ENCODE measurements at regions not wholly inside any gene's neighbourhood (a gene's known extent, or its start where the extent isn't known, plus 50 kb on each side); places are given as distances from the start of the nearest gene placed in this dataset.

DNA sequence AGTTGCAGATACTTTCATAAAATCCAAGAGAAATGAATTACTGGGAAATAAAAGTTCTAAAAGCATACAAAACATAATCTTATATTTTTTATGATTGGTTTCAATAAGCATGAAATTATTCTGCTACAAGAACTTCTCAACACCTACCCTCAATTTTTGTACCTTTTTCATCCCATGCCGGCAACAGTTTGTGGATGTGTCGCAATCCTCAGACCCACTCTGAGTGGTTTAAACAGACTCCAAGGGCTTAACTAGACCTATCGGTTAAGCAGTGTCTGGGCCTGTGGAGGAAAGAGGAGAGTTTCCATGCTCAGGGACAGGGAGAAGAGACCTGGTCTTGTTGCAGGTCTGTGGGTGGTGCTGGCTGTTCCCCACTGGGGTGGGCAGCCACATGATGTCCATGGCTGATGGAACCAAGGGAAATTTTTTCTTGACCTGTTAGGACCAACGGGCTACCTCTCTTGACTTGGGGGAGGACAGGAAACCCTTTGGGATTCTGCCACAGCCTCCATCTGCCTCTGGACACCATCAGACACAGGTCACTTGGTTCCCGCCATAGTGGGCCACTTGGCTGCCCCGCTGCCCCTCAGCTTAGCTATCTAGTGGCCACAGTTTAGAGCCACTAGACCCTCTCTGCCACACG lies 81.1 kb upstream of the CLDN14 start:
- Histone ChIP-seq H3K27ac (ENCODE audit: low read depth in 2 of 2, low read length in 1 of 2) (no peak overlapping the region), H3K4me3 (ENCODE audit: low read depth in 2 of 2, low read length in 1 of 2) (no peak overlapping the region), H4K20me1 (ENCODE audit: insufficient read depth) (no peaks in the 10 kb centered on the region), H3K9me2 (no peaks in the 10 kb centered on the region), H3K4me2 (no peak overlapping the region), H3K79me2 (ENCODE audit: insufficient read depth) (no peaks in the 10 kb centered on the region), H3K9me3 (no peaks in the 10 kb centered on the region), H3K9ac (no peak overlapping the region), H3K36me3 (replicated peaks in 1 of 2; ENCODE audit: control insufficient read depth in 1 of 2, insufficient read depth in 2 of 2, low read length in 1 of 2) (no peaks in the 10 kb centered on the region), H3F3A (replicated peaks; ENCODE audit: insufficient read depth) (no peaks in the 10 kb centered on the region), H3K27me3 (ENCODE audit: insufficient read depth) (peaks cover 60% of the 10 kb centered on the region), H2AFZ (ENCODE audit: low read depth) (no peak overlapping the region), H3K4me1 (ENCODE audit: control insufficient read depth in 1 of 2, insufficient read depth in 2 of 2, low read depth in 1 of 2, low read length in 1 of 2) (no peaks in the 10 kb centered on the region; a peak in 1 of 4 replicates)
- no peak for TF ChIP-seq EP300 (IDR thresholded peaks at IDR 0.05; ENCODE audit: borderline replicate concordance in 1 of 2, low read depth in 1 of 2, low read length in 1 of 2)
- no peak for TF ChIP-seq CHD2 (IDR thresholded peaks at IDR 0.05; ENCODE audit: low read length, partially characterized antibody)
- no peak for TF ChIP-seq GABPA (IDR thresholded peaks at IDR 0.05; ENCODE audit: low read depth)
- no peak for TF ChIP-seq MEF2A (IDR thresholded peaks at IDR 0.05; ENCODE audit: borderline replicate concordance, low read depth)
- TF ChIP-seq, protein P1, sequence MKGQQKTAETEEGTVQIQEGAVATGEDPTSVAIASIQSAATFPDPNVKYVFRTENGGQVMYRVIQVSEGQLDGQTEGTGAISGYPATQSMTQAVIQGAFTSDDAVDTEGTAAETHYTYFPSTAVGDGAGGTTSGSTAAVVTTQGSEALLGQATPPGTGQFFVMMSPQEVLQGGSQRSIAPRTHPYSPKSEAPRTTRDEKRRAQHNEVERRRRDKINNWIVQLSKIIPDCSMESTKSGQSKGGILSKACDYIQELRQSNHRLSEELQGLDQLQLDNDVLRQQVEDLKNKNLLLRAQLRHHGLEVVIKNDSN (IDR thresholded peaks at IDR 0.05; ENCODE audit: borderline replicate concordance, low read depth): no peak
- TF ChIP-seq TEAD4 (IDR thresholded peaks at IDR 0.05; ENCODE audit: borderline replicate concordance, insufficient read depth): no peak
- TF ChIP-seq, protein P2, sequence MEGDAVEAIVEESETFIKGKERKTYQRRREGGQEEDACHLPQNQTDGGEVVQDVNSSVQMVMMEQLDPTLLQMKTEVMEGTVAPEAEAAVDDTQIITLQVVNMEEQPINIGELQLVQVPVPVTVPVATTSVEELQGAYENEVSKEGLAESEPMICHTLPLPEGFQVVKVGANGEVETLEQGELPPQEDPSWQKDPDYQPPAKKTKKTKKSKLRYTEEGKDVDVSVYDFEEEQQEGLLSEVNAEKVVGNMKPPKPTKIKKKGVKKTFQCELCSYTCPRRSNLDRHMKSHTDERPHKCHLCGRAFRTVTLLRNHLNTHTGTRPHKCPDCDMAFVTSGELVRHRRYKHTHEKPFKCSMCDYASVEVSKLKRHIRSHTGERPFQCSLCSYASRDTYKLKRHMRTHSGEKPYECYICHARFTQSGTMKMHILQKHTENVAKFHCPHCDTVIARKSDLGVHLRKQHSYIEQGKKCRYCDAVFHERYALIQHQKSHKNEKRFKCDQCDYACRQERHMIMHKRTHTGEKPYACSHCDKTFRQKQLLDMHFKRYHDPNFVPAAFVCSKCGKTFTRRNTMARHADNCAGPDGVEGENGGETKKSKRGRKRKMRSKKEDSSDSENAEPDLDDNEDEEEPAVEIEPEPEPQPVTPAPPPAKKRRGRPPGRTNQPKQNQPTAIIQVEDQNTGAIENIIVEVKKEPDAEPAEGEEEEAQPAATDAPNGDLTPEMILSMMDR (IDR thresholded peaks at IDR 0.05): no peak
- TF ChIP-seq SIN3A (IDR thresholded peaks at IDR 0.05; ENCODE audit: borderline replicate concordance, low read depth, low read length): no peak
- no peak for TF ChIP-seq NFIC (IDR thresholded peaks at IDR 0.05; ENCODE audit: borderline replicate concordance)
- no peak for TF ChIP-seq RAD21 (IDR thresholded peaks at IDR 0.05; ENCODE audit: low read length)
- no peak for TF ChIP-seq RXRA (IDR thresholded peaks at IDR 0.05; ENCODE audit: borderline replicate concordance, low read depth)
- TF ChIP-seq RCOR1 (IDR thresholded peaks at IDR 0.05; ENCODE audit: low read length): no peak
- TF ChIP-seq, protein P3, sequence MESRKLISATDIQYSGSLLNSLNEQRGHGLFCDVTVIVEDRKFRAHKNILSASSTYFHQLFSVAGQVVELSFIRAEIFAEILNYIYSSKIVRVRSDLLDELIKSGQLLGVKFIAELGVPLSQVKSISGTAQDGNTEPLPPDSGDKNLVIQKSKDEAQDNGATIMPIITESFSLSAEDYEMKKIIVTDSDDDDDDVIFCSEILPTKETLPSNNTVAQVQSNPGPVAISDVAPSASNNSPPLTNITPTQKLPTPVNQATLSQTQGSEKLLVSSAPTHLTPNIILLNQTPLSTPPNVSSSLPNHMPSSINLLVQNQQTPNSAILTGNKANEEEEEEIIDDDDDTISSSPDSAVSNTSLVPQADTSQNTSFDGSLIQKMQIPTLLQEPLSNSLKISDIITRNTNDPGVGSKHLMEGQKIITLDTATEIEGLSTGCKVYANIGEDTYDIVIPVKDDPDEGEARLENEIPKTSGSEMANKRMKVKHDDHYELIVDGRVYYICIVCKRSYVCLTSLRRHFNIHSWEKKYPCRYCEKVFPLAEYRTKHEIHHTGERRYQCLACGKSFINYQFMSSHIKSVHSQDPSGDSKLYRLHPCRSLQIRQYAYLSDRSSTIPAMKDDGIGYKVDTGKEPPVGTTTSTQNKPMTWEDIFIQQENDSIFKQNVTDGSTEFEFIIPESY (IDR thresholded peaks at IDR 0.05; ENCODE audit: borderline replicate concordance, low read depth): no peak
- no peak for TF ChIP-seq TCF12 (IDR thresholded peaks at IDR 0.05)
- no peak for TF ChIP-seq MXI1 (IDR thresholded peaks at IDR 0.05; ENCODE audit: low read depth, low read length)
- no peak for TF ChIP-seq RFX5 (IDR thresholded peaks at IDR 0.05; ENCODE audit: low read length)
- POLR2A ChIA-PET: no interaction called here
- DNase-seq: no peak
- 23% methylated on average over 5 of the region's 7 CpGs for WGBS (ENCODE audit: low lambda C conversion rate)
- CTCF ChIA-PET: no interaction called here
